Prostate gland (tissue), 2 donors: ENCODE measurements at regions not wholly inside any gene's neighbourhood (a gene's known extent, or its start where the extent isn't known, plus 50 kb on each side); places are given as distances from the start of the nearest gene placed in this dataset.

Experiments used
- POLR2A ChIP-seq: fragments of 450-650 bp; IDR thresholded peaks from one replicate; pipeline ENCODE4 v1.6.1; 2016; ENCODE audit warnings: antibody characterized with exemption, mild to moderate bottlenecking
- TF ChIP-seq, protein P1 (sequence below), 4 experiments: fragments of 200-600 bp in 2 of 4; fragments of 450-650 bp in 2 of 4; sonication (generic) in 2 of 4; IDR thresholded peaks; 1 replicate in 3 of 4; 2 replicates in 1 of 4; pipeline ENCODE4 v1.5.1; 2016 to 2019; ENCODE audit warnings: antibody characterized with exemption in 4 of 4, mild to moderate bottlenecking in 2 of 4, moderate library complexity in 2 of 4

DNA sequence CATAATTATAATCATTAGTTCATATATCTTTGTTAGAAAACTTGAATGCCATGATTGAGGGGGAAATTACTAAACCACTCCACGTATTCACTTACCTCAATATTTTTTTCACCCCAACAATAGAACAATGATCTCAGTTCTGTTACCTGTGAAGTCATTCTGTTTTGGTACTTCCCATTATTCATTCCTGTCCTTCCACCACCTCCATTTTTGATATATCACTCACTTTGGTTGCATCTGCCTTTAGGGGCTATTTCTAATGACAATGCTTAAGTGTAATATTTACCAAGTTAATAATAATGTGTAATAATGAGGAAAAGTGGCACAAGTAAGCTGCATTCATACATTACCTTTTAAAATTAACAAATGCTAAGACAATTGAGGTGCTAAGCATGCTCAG lies 218.4 kb downstream of the SPATA31D1 start:
- TF ChIP-seq, protein P1, sequence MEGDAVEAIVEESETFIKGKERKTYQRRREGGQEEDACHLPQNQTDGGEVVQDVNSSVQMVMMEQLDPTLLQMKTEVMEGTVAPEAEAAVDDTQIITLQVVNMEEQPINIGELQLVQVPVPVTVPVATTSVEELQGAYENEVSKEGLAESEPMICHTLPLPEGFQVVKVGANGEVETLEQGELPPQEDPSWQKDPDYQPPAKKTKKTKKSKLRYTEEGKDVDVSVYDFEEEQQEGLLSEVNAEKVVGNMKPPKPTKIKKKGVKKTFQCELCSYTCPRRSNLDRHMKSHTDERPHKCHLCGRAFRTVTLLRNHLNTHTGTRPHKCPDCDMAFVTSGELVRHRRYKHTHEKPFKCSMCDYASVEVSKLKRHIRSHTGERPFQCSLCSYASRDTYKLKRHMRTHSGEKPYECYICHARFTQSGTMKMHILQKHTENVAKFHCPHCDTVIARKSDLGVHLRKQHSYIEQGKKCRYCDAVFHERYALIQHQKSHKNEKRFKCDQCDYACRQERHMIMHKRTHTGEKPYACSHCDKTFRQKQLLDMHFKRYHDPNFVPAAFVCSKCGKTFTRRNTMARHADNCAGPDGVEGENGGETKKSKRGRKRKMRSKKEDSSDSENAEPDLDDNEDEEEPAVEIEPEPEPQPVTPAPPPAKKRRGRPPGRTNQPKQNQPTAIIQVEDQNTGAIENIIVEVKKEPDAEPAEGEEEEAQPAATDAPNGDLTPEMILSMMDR (IDR thresholded peaks at IDR 0.05), result no peak
- no peak for TF ChIP-seq POLR2A
